Esophagus squamous epithelium (tissue), 4 donors: ENCODE measurements at regions not wholly inside any gene's neighbourhood (a gene's known extent, or its start where the extent isn't known, plus 50 kb on each side); places are given as distances from the start of the nearest gene placed in this dataset.

Source experiments
- POLR2A ChIP-seq, 4 donors: fragments of 450-650 bp; IDR thresholded peaks; one replicate each; pipeline ENCODE4 v1.6.1; 2017; ENCODE audit warnings: antibody characterized with exemption in 4 of 4, mild to moderate bottlenecking in 4 of 4, moderate library complexity in 3 of 4
- TF ChIP-seq, protein P1 (sequence below), 6 experiments: fragments of 450-650 bp in 4 of 6; fragments of 200-600 bp in 2 of 6; sonication (generic) in 2 of 6; IDR thresholded peaks; one replicate each; pipeline ENCODE4 v1.5.1; 2016 to 2019; ENCODE audit warnings: antibody characterized with exemption in 6 of 6, mild to moderate bottlenecking in 4 of 6, moderate library complexity in 4 of 6

- TF ChIP-seq, protein P1, sequence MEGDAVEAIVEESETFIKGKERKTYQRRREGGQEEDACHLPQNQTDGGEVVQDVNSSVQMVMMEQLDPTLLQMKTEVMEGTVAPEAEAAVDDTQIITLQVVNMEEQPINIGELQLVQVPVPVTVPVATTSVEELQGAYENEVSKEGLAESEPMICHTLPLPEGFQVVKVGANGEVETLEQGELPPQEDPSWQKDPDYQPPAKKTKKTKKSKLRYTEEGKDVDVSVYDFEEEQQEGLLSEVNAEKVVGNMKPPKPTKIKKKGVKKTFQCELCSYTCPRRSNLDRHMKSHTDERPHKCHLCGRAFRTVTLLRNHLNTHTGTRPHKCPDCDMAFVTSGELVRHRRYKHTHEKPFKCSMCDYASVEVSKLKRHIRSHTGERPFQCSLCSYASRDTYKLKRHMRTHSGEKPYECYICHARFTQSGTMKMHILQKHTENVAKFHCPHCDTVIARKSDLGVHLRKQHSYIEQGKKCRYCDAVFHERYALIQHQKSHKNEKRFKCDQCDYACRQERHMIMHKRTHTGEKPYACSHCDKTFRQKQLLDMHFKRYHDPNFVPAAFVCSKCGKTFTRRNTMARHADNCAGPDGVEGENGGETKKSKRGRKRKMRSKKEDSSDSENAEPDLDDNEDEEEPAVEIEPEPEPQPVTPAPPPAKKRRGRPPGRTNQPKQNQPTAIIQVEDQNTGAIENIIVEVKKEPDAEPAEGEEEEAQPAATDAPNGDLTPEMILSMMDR (IDR thresholded peaks at IDR 0.05): no peak
- TF ChIP-seq POLR2A (IDR thresholded peaks at IDR 0.05): no peak
Measured at GRCh38 chr12:116444590-116444943, 114.6 kb upstream of the MAP1LC3B2 start.
